Activated CD4-positive, alpha-beta T cell treated with anti-CD3 and anti-CD28 coated beads, Interleukin-2, amount 50 U/mL, for 24 hours (primary cell): ENCODE measurements at regions not wholly inside any gene's neighbourhood (a gene's known extent, or its start where the extent isn't known, plus 50 kb on each side); places are given as distances from the start of the nearest gene placed in this dataset.
"Not testable (repeated sequence)": the region's sequence is repeated elsewhere in the genome, so short reads cannot be mapped to it uniquely, and the experiment has no call there.

Source experiments
- DNase-seq, 2 donors: peaks; one replicate each; pipeline ENCODE4 v3.0.0-alpha.2; 2020; ENCODE audit warnings: low read depth in 1 of 2, low spot score in 1 of 2

GRCh38 chr5:18213666-18214065 is 579.4 kb downstream of the TAF11L14 start:
- DNase-seq = no peak

GRCh38 chr5:18216016-18216415 is 581.8 kb downstream of the TAF11L14 start:
- DNase-seq = no peak

- no peak for DNase-seq
Observed at GRCh38 chr5:18216729-18217128, 582.5 kb downstream of the TAF11L14 start.

- no peak for DNase-seq
Observed at GRCh38 chr5:18219241-18219640, 585.0 kb downstream of the TAF11L14 start.

GRCh38 chr5:18220631-18221030 is 586.4 kb downstream of the TAF11L14 start:
- no peak for DNase-seq

- no peak for DNase-seq
Observed at GRCh38 chr5:18236386-18236785, 602.1 kb downstream of the TAF11L14 start.

- DNase-seq = no peak
Observed at GRCh38 chr5:18238321-18238720, 604.1 kb downstream of the TAF11L14 start.

GRCh38 chr5:18240971-18241370 is 606.7 kb downstream of the TAF11L14 start:
- no peak for DNase-seq

GRCh38 chr5:18243846-18244245 is 609.6 kb downstream of the TAF11L14 start:
- no peak for DNase-seq

GRCh38 chr5:18244309-18244708 is 610.0 kb downstream of the TAF11L14 start:
- no peak for DNase-seq

- no peak for DNase-seq
Observed at GRCh38 chr5:18252559-18252958, 618.3 kb downstream of the TAF11L14 start.

GRCh38 chr5:18264126-18264882 is 630.0 kb downstream of the TAF11L14 start:
- no peak for DNase-seq

- DNase-seq = no peak
Observed at GRCh38 chr5:18270635-18271338, 636.5 kb downstream of the TAF11L14 start.

GRCh38 chr5:18276939-18277338 is 642.7 kb downstream of the TAF11L14 start:
- no peak for DNase-seq

GRCh38 chr5:18281947-18282581 is 647.8 kb downstream of the TAF11L14 start:
- no peak for DNase-seq

GRCh38 chr5:18285257-18285656 is 651.0 kb downstream of the TAF11L14 start:
- DNase-seq = no peak

- DNase-seq = no peak
Observed at GRCh38 chr5:18292146-18292545, 657.9 kb downstream of the TAF11L14 start.

- DNase-seq = not testable (repeated sequence)
Observed at GRCh38 chr5:18295696-18296095, 661.4 kb downstream of the TAF11L14 start.

GRCh38 chr5:18299166-18299565 is 664.9 kb downstream of the TAF11L14 start:
- DNase-seq = no peak

GRCh38 chr5:18305288-18305924 is 671.1 kb downstream of the TAF11L14 start:
- DNase-seq = no peak

GRCh38 chr5:18311266-18311665 is 677.0 kb downstream of the TAF11L14 start:
- no peak for DNase-seq

GRCh38 chr5:18312016-18312415 is 677.8 kb downstream of the TAF11L14 start:
- no peak for DNase-seq
